NCI-H2171 (cell line): ENCODE measurements at regions not wholly inside any gene's neighbourhood (a gene's known extent, or its start where the extent isn't known, plus 50 kb on each side); places are given as distances from the start of the nearest gene placed in this dataset.
"Not testable (repeated sequence)": the region's sequence is repeated elsewhere in the genome, so short reads cannot be mapped to it uniquely, and the experiment has no call there.

Experiments
- DNase-seq: peaks from one replicate; lab custom pipeline; 2025; lab: John Stamatoyannopoulos, UW

DNA sequence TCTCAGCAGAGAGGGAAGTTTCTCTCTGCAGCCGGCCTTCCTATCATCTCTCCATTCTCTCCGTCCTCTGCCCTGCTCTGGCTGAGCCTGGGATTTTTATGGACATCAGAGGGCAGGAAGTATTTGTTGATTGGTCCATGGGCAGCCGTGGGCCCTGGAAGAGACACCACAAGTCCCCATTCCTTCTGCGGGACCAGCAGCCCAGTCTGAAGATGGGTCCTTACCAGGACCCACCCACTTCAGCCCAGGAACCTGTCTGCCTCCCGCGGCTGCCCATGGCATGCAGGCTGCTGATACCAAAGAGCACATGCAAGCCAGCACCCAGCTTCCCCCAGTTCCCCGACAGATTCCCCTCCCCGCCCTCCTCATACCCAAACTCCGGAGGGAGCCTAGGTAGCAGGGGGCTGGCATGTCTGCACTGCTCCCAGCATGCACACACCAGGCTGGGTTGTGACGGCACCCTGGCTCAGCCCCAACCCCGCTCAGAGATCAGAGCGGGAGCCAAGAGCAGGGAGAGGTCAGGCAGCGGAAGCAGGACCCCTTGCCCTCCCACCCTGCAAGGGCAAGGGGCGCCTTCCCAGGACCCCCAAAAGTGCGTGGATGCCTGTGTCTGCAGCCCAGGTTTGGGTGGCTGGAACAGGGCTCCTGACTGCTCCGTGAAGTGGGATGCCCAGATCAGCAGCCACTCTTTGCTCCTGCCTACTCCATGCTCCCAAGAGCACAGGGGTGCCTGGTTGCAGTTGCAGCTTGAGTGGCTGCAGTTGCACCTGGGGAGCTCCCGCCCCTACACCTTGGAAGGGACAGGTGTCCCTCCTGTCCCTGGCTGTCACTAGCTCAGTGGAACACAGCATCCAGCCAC is 538.6 kb upstream of the POT1 start:
- DNase-seq: no peak

DNA sequence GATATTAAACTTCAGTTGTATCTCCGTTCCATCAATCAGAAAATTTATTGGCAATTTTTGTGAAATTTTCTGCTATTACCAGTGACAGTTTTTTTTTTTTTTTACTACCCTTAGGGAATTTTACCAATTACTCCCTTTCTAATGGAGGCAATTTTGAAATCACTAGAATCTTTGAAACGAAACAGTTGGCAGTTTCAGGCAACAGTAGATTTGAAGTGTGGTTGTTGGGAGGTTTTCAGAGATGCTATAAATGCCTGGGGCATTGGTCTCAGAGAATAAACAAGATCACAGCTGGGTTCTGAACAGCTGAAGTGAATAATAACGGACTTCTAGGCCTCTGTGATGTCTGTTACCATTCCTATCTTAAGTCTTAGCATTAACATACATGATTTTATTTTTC is 535.9 kb upstream of the POT1 start:
- no peak for DNase-seq

DNA sequence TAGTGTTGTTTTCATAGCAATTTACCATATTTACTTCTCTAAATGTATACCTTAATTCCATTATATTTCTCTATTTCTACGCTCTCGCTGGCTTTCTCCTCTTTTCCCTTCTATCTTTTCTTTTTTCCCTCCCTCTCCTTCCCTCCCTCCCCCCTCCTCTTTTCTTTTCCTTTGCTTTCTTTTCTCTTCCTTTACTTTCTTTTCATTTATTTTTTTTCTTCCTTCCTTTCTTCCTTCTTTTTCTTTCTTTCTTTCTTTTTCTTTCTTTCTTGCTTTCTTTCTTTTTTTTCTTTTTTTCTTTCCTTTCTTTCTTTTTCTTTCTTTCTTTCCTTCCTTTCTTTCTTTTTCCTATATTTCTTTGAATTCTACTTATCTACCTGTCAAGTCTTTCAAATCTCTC is 533.0 kb upstream of the POT1 start:
- no peak for DNase-seq

DNA sequence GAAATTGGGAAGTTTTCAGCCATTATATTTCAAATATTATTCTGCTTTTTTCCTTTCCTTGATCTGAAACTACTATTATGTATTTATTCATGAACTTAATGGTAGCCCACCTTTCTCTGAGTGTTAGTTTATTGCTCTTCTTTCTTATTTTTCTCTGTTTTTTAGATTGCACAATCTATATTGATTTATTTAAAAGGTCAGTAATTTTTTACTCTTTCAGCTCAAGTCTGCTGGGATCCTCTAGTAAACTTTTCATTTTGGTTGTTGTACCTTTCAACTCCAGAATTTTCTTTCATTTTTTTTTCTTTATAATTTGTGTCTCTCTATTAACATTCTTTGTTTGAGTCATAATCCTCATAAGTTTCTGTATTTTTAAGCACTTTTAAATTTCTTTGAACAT is 529.4 kb upstream of the POT1 start:
- DNase-seq: no peak

- no peak for DNase-seq
Observed at GRCh38 chr7:125450749-125451148, 521.1 kb upstream of the POT1 start.

GRCh38 chr7:125445836-125446235 is 516.2 kb upstream of the POT1 start:
- no peak for DNase-seq

GRCh38 chr7:125444864-125445263 is 515.2 kb upstream of the POT1 start:
- DNase-seq: no peak

- no peak for DNase-seq
Observed at GRCh38 chr7:125436220-125436619, 506.6 kb upstream of the POT1 start.

- no peak for DNase-seq
Observed at GRCh38 chr7:125431349-125431748, 501.7 kb upstream of the POT1 start.

GRCh38 chr7:125430013-125430412 is 500.4 kb upstream of the POT1 start:
- no peak for DNase-seq

DNA sequence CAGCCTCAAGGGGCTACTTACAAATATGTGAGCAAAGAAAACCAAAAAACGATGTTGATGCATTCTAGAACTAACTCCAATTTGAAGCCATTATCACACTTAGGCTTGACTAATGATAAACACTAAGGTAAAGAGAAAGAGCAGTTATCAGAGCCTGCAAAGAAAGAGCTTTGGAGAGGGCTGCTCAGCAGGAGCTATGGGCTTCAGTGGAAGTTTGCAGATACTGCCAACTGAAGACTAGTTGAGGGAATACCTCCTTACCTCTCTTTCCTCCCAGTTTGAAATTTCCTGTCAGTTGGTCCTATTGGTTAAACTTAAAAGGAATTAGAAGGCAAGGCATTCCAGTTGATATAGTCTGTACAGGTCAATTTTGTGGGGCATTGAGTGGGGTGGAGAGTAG is 498.1 kb upstream of the POT1 start:
- no peak for DNase-seq

DNA sequence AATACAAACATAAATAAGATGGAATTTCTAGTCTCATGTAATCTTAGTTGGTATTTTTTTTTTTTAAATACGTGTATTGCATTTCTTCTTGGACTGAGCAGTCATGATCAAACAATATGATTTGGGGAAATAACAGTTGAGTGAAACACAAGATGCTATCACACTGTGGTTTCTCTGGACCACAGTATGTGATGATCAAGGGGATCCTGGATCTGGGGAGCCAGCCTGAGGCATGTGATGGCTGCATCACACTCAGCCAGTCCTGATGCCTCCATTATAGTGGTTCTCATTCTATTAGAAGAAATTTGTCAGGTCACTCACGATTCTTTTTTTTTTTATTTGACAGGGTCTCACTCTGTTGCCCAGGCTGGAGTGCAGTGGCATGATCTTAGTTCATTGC is 495.9 kb upstream of the POT1 start:
- DNase-seq: no peak

DNA sequence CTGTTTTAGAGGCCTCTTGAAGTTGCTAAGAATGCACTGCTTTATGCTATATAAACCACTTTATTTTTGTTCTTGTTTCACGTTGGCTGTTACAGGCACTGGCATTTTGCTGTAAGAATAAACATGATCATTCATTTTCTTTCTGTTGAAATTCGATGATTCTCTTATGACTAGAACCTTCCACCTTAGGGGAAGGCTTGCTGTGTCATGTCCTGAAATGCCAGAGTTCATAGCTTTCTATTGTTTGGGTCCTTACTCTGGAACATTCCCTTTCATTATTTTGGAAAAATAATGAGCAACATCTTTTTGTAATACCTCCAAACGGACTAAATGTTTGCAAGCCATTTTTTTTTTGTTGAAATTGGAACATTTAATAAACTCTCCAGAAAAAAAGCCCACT is 495.1 kb upstream of the POT1 start:
- no peak for DNase-seq

- no peak for DNase-seq
Observed at GRCh38 chr7:125423458-125424155, 494.0 kb upstream of the POT1 start.

- not testable (repeated sequence) for DNase-seq
Observed at GRCh38 chr7:125421407-125421806, 491.8 kb upstream of the POT1 start.

- no peak for DNase-seq
Observed at GRCh38 chr7:125412890-125413665, 483.5 kb upstream of the POT1 start.

DNA sequence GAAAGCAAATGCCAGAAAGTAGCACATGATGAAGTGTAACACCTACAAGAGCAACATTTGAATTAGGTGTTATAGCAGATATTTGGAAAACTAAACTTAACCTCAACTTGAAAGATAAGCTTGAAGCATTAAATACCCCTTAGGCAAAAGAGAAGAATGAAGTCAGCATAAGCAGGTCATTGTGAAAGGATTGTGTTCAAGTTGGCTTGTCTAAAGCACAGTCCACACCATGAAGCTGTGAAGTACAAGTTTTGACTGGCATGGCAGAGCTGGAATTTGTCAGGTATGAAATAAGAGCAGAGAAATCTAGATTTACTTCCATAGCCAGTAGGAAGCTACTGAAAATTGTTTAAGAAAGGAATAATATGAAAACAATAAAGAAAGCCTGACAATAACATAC is 480.3 kb upstream of the POT1 start:
- no peak for DNase-seq

DNA sequence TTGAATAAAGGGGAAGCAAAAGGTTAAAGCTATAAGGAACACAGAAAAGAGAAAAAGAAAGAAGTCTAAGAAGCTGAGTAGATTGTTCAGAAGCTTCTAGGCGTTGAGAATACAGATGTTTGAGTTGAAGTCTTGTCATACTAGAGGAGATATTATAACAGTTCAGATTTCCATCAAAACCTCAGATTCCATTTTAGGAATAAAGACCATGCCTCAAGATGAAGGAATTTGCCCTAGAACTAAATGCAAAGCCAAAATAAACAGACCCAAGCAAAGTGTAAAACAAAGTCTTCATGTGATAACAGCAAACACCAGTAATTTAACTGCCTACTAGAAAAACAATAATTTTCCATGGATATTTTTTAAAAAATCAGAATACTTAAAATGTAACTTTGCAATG is 476.5 kb upstream of the POT1 start:
- no peak for DNase-seq

DNA sequence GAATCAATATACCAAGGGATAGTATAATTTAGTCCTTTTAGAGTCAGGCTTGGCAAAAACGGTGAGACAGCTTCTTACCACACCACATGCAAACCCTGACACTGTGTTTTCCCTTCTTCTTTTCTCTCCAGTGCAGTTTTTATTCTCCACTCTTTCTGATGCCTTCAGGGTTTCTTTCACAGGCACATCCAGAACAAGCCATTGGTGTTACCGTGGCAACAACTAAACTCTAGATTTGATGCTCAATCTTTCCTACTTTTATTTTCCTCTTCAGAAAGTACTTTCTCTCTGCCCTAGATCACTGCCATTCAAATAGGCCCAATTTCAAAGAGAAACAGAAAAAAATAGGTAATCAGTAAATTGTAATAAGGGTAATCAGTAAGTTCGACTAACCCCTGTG is 469.8 kb upstream of the POT1 start:
- no peak for DNase-seq

DNA sequence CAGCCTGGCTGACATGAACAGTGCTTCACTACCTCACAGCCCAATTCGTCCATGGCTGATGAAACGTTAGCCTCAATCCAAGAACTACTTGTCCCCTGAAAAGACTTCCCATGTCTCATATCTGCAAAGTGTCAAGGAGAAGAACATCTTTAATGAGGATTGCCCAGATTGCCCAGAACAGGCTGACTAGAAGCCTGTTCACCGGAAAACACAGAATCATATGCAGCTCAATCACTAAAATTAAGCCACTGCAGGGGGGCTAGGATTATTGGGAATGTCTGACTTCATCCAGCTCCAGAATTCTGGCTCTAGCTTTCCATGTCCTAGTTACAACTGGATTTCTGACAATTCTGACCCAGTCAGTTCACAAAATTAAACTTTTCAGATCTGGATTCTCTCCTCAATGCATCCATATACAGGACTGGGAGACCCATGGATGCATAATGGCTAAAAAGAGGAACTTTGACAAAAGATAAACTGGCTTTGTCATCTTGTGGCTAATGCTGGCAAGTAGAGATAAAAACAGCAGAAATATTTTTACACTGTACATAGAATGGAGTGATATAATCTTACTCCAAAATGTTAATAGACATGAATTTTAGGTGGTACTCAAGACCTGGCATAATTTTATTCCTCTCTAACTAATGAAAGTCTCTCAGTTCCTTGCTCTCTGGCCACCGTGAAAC is 467.0 kb upstream of the POT1 start:
- DNase-seq: no peak

- no peak for DNase-seq
Observed at GRCh38 chr7:125391921-125392320, 462.3 kb upstream of the POT1 start.

- no peak for DNase-seq
Observed at GRCh38 chr7:125390981-125391380, 461.4 kb upstream of the POT1 start.
